ENCODE measurements at regions not wholly inside any gene's neighbourhood (a gene's known extent, or its start where the extent isn't known, plus 50 kb on each side); places are given as distances from the start of the nearest gene placed in this dataset.

DNA sequence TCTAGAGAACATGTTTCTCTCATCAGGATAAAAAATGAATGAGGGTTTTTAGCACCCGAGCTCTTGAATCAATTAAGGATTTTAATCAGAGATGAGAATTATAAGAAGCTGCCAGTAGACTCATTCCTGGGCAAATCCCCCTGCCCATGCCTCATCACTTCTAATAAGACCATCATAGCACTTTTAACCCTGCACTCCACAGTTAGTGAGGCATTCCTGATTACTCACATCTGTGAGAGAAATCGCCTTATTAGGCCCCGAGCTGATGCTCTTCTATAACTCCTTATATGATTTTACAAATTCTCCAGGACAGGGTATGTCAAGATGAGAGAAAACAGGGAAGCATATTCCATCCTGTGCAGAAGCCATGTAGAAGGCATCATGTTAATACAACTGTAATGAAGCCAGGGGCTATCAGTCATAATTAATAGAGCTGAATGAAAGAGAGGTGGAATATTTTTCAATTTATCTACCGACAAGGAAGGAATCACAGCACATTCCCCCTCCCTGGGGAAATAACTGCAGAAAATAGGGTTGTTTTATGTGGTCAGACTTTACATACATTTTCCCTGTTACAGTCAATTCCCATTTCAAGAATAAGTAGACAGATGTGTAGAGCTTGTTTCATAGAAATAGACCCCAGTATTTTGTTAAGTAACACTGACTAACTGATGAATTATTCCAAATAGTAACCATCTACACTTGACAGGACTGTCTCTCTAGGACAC, 272.7 kb downstream of the HHIPL2 start:
- Histone ChIP-seq H3K4me2 (ENCODE audit: insufficient read depth, low read length) (no peak overlapping the region), H2AFZ (ENCODE audit: low read length) (no peak overlapping the region), H3K27ac (ENCODE audit: low read depth, low read length) (no peak overlapping the region), H3K27me3 (ENCODE audit: insufficient read depth, low read length) (no peaks in the 10 kb centered on the region), H3K4me1 (ENCODE audit: insufficient read depth, low read length) (no peaks in the 10 kb centered on the region), H3K79me2 (ENCODE audit: insufficient read depth, low read length) (no peaks in the 10 kb centered on the region), H3K9me3 (ENCODE audit: low read depth, low read length) (no peaks in the 10 kb centered on the region), H3K36me3 (ENCODE audit: insufficient read depth, low read length) (no peaks in the 10 kb centered on the region), H3K4me3 (ENCODE audit: insufficient read depth, low read length) (no peak overlapping the region), H4K20me1 (ENCODE audit: insufficient read depth, low read length) (no peaks in the 10 kb centered on the region)
- no peak for TF ChIP-seq CTCF (IDR thresholded peaks at IDR 0.05; ENCODE audit: extremely low read depth, low read depth, low read length)
- DNase-seq (ENCODE audit: insufficient read length, low spot score, missing footprints): no peak

DNA sequence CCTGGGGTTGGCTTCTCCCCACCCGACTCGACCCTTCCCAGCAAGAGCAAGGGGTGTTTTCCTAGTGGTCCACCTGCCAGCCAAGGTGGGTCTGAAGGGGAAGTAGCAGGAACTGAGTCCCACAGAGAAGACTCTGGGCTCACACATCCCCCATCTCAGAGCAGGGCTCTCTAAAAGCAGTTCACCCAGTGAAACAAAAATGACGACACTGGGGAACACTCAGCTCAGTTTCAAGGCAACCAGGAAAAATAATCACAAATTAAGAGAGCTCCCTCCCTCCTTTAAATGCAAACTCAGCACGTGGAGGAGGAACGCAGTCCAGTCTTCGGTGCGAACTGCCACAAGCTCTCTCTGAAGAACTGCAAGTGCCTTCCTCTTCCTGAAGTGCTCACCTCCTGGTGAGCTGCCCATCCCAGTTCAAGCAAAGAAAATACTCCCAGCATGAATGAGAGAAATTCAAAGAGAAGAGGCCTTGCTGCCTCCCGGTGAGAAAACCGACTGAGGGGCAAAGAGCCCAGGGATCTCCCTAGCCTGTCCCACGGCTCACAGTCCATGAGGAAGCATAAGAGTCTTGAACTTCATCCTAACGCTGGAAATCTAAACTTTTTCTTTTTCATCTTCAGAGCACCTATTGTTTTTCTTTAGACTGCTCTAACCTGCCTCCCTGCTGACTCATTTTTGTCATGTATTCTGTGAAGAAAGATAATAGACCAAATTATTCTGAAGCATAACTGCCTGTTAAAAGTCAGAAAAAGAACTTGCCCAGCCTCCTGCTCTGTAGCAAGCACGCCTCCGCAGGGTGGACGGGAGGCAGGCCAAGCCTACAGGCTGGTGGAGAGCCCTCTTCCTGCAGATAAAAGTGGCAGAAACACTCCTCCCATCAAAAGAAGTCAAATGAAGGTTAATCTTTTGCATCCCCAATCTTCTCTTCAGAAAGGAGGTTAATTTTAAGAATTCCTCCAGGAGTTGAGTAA, 281.4 kb downstream of the HHIPL2 start:
- Histone ChIP-seq H3K4me1 (ENCODE audit: insufficient read depth, low read length) (no peaks in the 10 kb centered on the region), H2AFZ (ENCODE audit: low read length) (no peak overlapping the region), H3K79me2 (ENCODE audit: insufficient read depth, low read length) (no peaks in the 10 kb centered on the region), H4K20me1 (ENCODE audit: insufficient read depth, low read length) (no peaks in the 10 kb centered on the region), H3K4me2 (ENCODE audit: insufficient read depth, low read length) (no peak overlapping the region), H3K27me3 (ENCODE audit: insufficient read depth, low read length) (no peaks in the 10 kb centered on the region), H3K27ac (ENCODE audit: low read depth, low read length) (no peak overlapping the region), H3K9me3 (ENCODE audit: low read depth, low read length) (no peaks in the 10 kb centered on the region), H3K4me3 (ENCODE audit: insufficient read depth, low read length) (no peak overlapping the region), H3K36me3 (ENCODE audit: insufficient read depth, low read length) (no peaks in the 10 kb centered on the region)
- DNase-seq (ENCODE audit: insufficient read length, low spot score, missing footprints): no peak
- TF ChIP-seq CTCF (IDR thresholded peaks at IDR 0.05; ENCODE audit: extremely low read depth, low read depth, low read length): no peak

- H2AFZ ChIP-seq (ENCODE audit: low read length): no peak overlapping the region
- no peaks in the 10 kb centered on the region for H3K36me3 ChIP-seq (ENCODE audit: insufficient read depth, low read length)
- no peak for TF ChIP-seq CTCF (IDR thresholded peaks at IDR 0.05; ENCODE audit: extremely low read depth, low read depth, low read length)
- H3K4me3 ChIP-seq (ENCODE audit: insufficient read depth, low read length): no peak overlapping the region
- H3K4me2 ChIP-seq (ENCODE audit: insufficient read depth, low read length): no peak overlapping the region
- no peaks in the 10 kb centered on the region for H3K4me1 ChIP-seq (ENCODE audit: insufficient read depth, low read length)
- no peaks in the 10 kb centered on the region for H3K79me2 ChIP-seq (ENCODE audit: insufficient read depth, low read length)
- DNase-seq (ENCODE audit: insufficient read length, low spot score, missing footprints): no peak
- no peaks in the 10 kb centered on the region for H4K20me1 ChIP-seq (ENCODE audit: insufficient read depth, low read length)
- H3K27me3 ChIP-seq (ENCODE audit: insufficient read depth, low read length): no peaks in the 10 kb centered on the region
- H3K9me3 ChIP-seq (ENCODE audit: low read depth, low read length): no peaks in the 10 kb centered on the region
- no peak overlapping the region for H3K27ac ChIP-seq (ENCODE audit: low read depth, low read length)
Measured at GRCh38 chr1:222263791-222264190, 284.1 kb downstream of the HHIPL2 start.

DNA sequence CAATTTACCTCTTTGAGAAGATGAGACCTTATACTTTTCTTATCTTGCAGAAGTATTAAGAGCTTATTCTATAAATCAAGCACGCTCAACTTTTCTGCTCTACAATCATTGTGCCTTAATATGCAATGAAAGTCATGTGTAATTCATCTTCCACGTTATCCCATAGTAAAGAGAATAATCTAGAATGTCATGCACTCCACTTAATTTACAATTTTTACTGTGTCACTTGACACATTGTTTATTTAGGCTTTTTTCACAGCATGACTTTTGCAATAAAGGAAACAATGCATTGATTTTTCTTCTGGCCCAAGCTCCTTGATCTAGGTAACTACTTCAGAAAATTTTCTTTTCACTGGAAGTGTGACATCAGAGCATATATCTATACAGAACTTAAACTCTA, 290.9 kb downstream of the HHIPL2 start:
- Histone ChIP-seq H4K20me1 (ENCODE audit: insufficient read depth, low read length) (no peaks in the 10 kb centered on the region), H2AFZ (ENCODE audit: low read length) (no peak overlapping the region), H3K4me3 (ENCODE audit: insufficient read depth, low read length) (no peak overlapping the region), H3K4me1 (ENCODE audit: insufficient read depth, low read length) (no peaks in the 10 kb centered on the region), H3K27me3 (ENCODE audit: insufficient read depth, low read length) (no peaks in the 10 kb centered on the region), H3K27ac (ENCODE audit: low read depth, low read length) (no peak overlapping the region), H3K36me3 (ENCODE audit: insufficient read depth, low read length) (no peaks in the 10 kb centered on the region), H3K79me2 (ENCODE audit: insufficient read depth, low read length) (no peaks in the 10 kb centered on the region), H3K9me3 (ENCODE audit: low read depth, low read length) (no peaks in the 10 kb centered on the region), H3K4me2 (ENCODE audit: insufficient read depth, low read length) (no peak overlapping the region)
- DNase-seq (ENCODE audit: insufficient read length, low spot score, missing footprints): no peak
- no peak for TF ChIP-seq CTCF (IDR thresholded peaks at IDR 0.05; ENCODE audit: extremely low read depth, low read depth, low read length)
